H1 (cell line): ENCODE measurements at regions not wholly inside any gene's neighbourhood (a gene's known extent, or its start where the extent isn't known, plus 50 kb on each side); places are given as distances from the start of the nearest gene placed in this dataset.

Source experiments
- CTCF ChIA-PET: fragments of 300-600 bp; sonication (Branson Sonifier 250); formaldehyde crosslinking; loops from one replicate; lab custom pipeline; 2021; ENCODE audit not compliant: partially characterized antibody; lab: Charles Lee
- POLR2A ChIA-PET: fragments of 300-600 bp; sonication (Branson Sonifier 250); formaldehyde crosslinking; loops from one replicate; lab custom pipeline; 2021; ENCODE audit warnings: inconsistent platforms; ENCODE audit not compliant: partially characterized antibody; lab: Charles Lee
- DNase-seq, 2 experiments: peaks; one replicate each; pipeline versions ENCODE4 v3.0.0 to v3.0.0-alpha.2; 2010 to 2022; ENCODE audit warnings: low spot score in 2 of 2, low read depth in 1 of 2, mixed read lengths in 1 of 2
- FAIRE-seq: peaks from 2 replicates; lab custom pipeline; 2011; peaks lifted over from hg19 to GRCh38; lab: Jason Lieb, UNC
- H2AFZ ChIP-seq: 2 replicates; pipeline ENCODE4 v1.8.1; 2012; ENCODE audit warnings: low read length, inconsistent platforms
- H2AK5ac ChIP-seq: 2 replicates; pipeline ENCODE4 v1.6.1; 2013; ENCODE audit warnings: low read depth, low read length
- H2BK120ac ChIP-seq: replicated peaks from 2 replicates; pipeline ENCODE3; 2013; ENCODE audit warnings: low read depth, low read length, inconsistent platforms
- H2BK12ac ChIP-seq: 2 replicates; pipeline ENCODE4 v1.6.1; 2013; ENCODE audit warnings: low read depth, low read length
- H2BK15ac ChIP-seq: 2 replicates; pipeline ENCODE4 v1.6.1; 2013; ENCODE audit warnings: low read length
- H2BK20ac ChIP-seq: 2 replicates; pipeline ENCODE4 v1.6.1; 2013; ENCODE audit warnings: low read length
- H2BK5ac ChIP-seq: 2 replicates; pipeline ENCODE4 v1.6.1; 2013; ENCODE audit warnings: low read depth, low read length
- H3K14ac ChIP-seq: 2 replicates; pipeline ENCODE4 v1.6.1; 2013; ENCODE audit warnings: inconsistent platforms; ENCODE audit not compliant: insufficient read length
- H3K18ac ChIP-seq: 2 replicates; pipeline ENCODE4 v1.6.1; 2013; ENCODE audit warnings: low read length; ENCODE audit errors: extremely low read depth
- H3K23ac ChIP-seq: 2 replicates; pipeline ENCODE4 v1.6.1; 2013; ENCODE audit warnings: inconsistent platforms; ENCODE audit not compliant: insufficient read length
- H3K23me2 ChIP-seq: 2 replicates; pipeline ENCODE4 v1.6.1; 2013; ENCODE audit warnings: low read depth, low read length
- H3K27ac ChIP-seq: 2 replicates; pipeline ENCODE4 v1.6.1; 2011; ENCODE audit warnings: low read depth, low read length, inconsistent platforms
- H3K27me3 ChIP-seq, 4 experiments: replicated peaks in 1 of 4; 1 replicate in 1 of 4; 2 replicates in 3 of 4; pipeline versions ENCODE4 v1.6.1 to v1.8.1; 2011 to 2013; ENCODE audit warnings: low read length in 3 of 4, mild to moderate bottlenecking in 3 of 4, inconsistent platforms in 2 of 4, mixed read lengths in 2 of 4, moderate library complexity in 1 of 4; ENCODE audit not compliant: control insufficient read depth in 3 of 4, insufficient read depth in 3 of 4; ENCODE audit errors: extremely low read depth in 1 of 4
- H3K36me3 ChIP-seq, 4 experiments: 2 replicates each; pipeline versions ENCODE4 v1.6.1 to v1.8.1; 2011 to 2013; ENCODE audit warnings: mild to moderate bottlenecking in 4 of 4, low read length in 3 of 4, moderate library complexity in 2 of 4, control low read depth in 1 of 4, inconsistent platforms in 1 of 4; ENCODE audit not compliant: insufficient read depth in 4 of 4, control insufficient read depth in 2 of 4
- H3K4ac ChIP-seq: replicated peaks from 2 replicates; pipeline ENCODE3; 2013; ENCODE audit warnings: low read length, low read depth, mixed read lengths, inconsistent platforms; ENCODE audit not compliant: insufficient read length
- H3K4me1 ChIP-seq, 4 experiments: replicated peaks in 1 of 4; 1 replicate in 1 of 4; 2 replicates in 3 of 4; pipeline versions ENCODE4 v1.6.1 to v1.8.1; 2011 to 2013; ENCODE audit warnings: low read length in 3 of 4, inconsistent platforms in 2 of 4, mixed read lengths in 1 of 4; ENCODE audit not compliant: insufficient read depth in 4 of 4, control insufficient read depth in 3 of 4
- H3K4me2 ChIP-seq, 2 experiments: 2 replicates each; pipeline versions ENCODE4 v1.6.1 to v1.8.1; 2011 to 2013; ENCODE audit warnings: low read depth in 2 of 2, low read length in 2 of 2, control low read depth in 1 of 2, inconsistent platforms in 1 of 2, mild to moderate bottlenecking in 1 of 2; ENCODE audit not compliant: insufficient read depth in 1 of 2
- H3K4me3 ChIP-seq, 4 experiments: fragments of 200-600, 300-600 bp in 1 of 4; sonication (generic), shearing (Covaris generic), sonication (Bioruptor Twin) in 1 of 4; 2 replicates each; pipeline versions ENCODE4 v1.5.1 to v1.8.1; 2011 to 2016; ENCODE audit warnings: low read length in 4 of 4, low read depth in 3 of 4, control low read depth in 2 of 4, inconsistent platforms in 2 of 4, mild to moderate bottlenecking in 2 of 4, mixed read lengths in 1 of 4, moderate library complexity in 1 of 4; ENCODE audit not compliant: insufficient read depth in 2 of 4; ENCODE audit errors: extremely low read depth in 1 of 4
- H3K56ac ChIP-seq: replicated peaks from 2 replicates; pipeline ENCODE3; 2013; ENCODE audit warnings: low read depth, mild to moderate bottlenecking, mixed read lengths, low read length, inconsistent platforms; ENCODE audit not compliant: insufficient read length
- H3K79me1 ChIP-seq: 2 replicates; pipeline ENCODE4 v1.6.1; 2013; ENCODE audit warnings: low read depth, low read length, control low read depth
- H3K79me2 ChIP-seq, 2 experiments: 2 replicates each; pipeline versions ENCODE4 v1.6.1 to v1.8.1; 2012 to 2013; ENCODE audit warnings: low read length in 2 of 2, mild to moderate bottlenecking in 2 of 2, inconsistent platforms in 1 of 2; ENCODE audit not compliant: insufficient read depth in 2 of 2, control insufficient read depth in 1 of 2
- H3K9ac ChIP-seq, 4 experiments: replicated peaks in 1 of 4; 1 replicate in 1 of 4; 2 replicates in 3 of 4; pipeline versions ENCODE4 v1.6.1 to v1.8.1; 2011 to 2013; ENCODE audit warnings: low read depth in 3 of 4, low read length in 3 of 4, control low read depth in 2 of 4, mild to moderate bottlenecking in 2 of 4, moderate library complexity in 2 of 4, inconsistent platforms in 1 of 4; ENCODE audit errors: extremely low read depth in 1 of 4
- H3K9me3 ChIP-seq, 2 experiments: 2 replicates each; pipeline versions ENCODE4 v1.6.1 to v1.8.1; 2012 to 2013; ENCODE audit warnings: mild to moderate bottlenecking in 2 of 2, moderate library complexity in 2 of 2, control low read depth in 1 of 2, inconsistent platforms in 1 of 2, low read depth in 1 of 2, low read length in 1 of 2, mixed read lengths in 1 of 2; ENCODE audit not compliant: insufficient read depth in 2 of 2
- H4K20me1 ChIP-seq, 2 experiments: replicated peaks in 1 of 2; 2 replicates each; pipeline versions ENCODE3 to v1.8.1; 2011 to 2013; ENCODE audit warnings: inconsistent platforms in 2 of 2, low read length in 2 of 2, mild to moderate bottlenecking in 1 of 2; ENCODE audit not compliant: insufficient read depth in 2 of 2, control insufficient read depth in 1 of 2
- H4K5ac ChIP-seq: 2 replicates; pipeline ENCODE4 v1.6.1; 2013; ENCODE audit warnings: low read length, low read depth, mixed read lengths, inconsistent platforms; ENCODE audit not compliant: insufficient read length
- H4K8ac ChIP-seq: 2 replicates; pipeline ENCODE4 v1.8.0; 2013; ENCODE audit warnings: mild to moderate bottlenecking, moderate library complexity, low read length, inconsistent platforms; ENCODE audit not compliant: insufficient read depth; ENCODE audit errors: extremely low read depth
- H4K91ac ChIP-seq: replicated peaks from 2 replicates; pipeline ENCODE3; 2013; ENCODE audit warnings: low read length, mixed read lengths, inconsistent platforms; ENCODE audit not compliant: insufficient read length
- ASH2L ChIP-seq: fragments of 200-600, 300-600 bp; sonication (generic); IDR thresholded peaks from one replicate; pipeline ENCODE4 v1.7.1; 2017; ENCODE audit warnings: low read length
- CTCF ChIP-seq, 3 experiments: IDR thresholded peaks; 1 replicate in 2 of 3; 2 replicates in 1 of 3; pipeline versions ENCODE4 v1.5.1 to v1.6.1; 2011; ENCODE audit warnings: low read length in 3 of 3, mild to moderate bottlenecking in 3 of 3, inconsistent platforms in 2 of 3, low read depth in 1 of 3, moderate library complexity in 1 of 3; ENCODE audit not compliant: insufficient read depth in 1 of 3; ENCODE audit errors: control extremely low read depth in 1 of 3
- EZH2 ChIP-seq: fragments of 200-600 bp; sonication (generic); IDR thresholded peaks from 2 replicates; pipeline ENCODE4 v1.7.1; 2012; ENCODE audit warnings: low read depth, mild to moderate bottlenecking, moderate library complexity, low read length, inconsistent platforms; ENCODE audit not compliant: severe bottlenecking
- HDAC2 ChIP-seq, 2 experiments: fragments of 300-600 bp in 1 of 2; sonication (generic) in 1 of 2; IDR thresholded peaks; 2 replicates each; pipeline ENCODE4 v1.6.1; 2011 to 2012; ENCODE audit warnings: low read depth in 2 of 2, low read length in 2 of 2, mild to moderate bottlenecking in 2 of 2, moderate library complexity in 2 of 2, borderline replicate concordance in 1 of 2, inconsistent platforms in 1 of 2
- NANOG ChIP-seq: IDR thresholded peaks from 2 replicates; pipeline ENCODE4 v1.6.1; 2011; ENCODE audit warnings: low read length, low read depth, mild to moderate bottlenecking, inconsistent platforms; ENCODE audit not compliant: insufficient read depth, poor library complexity, severe bottlenecking
- RFX5 ChIP-seq: IDR thresholded peaks from 2 replicates; pipeline ENCODE4 v1.6.1; 2011; ENCODE audit warnings: low read depth, low read length, improper control_type of control experiment, borderline replicate concordance
- RXRA ChIP-seq: IDR thresholded peaks from 2 replicates; pipeline ENCODE4 v1.6.1; 2011; ENCODE audit warnings: low read depth, mild to moderate bottlenecking, low read length, moderate library complexity; ENCODE audit not compliant: insufficient read depth
- SAP30 ChIP-seq: fragments of 300-600 bp; sonication (generic); IDR thresholded peaks from 2 replicates; pipeline ENCODE4 v1.7.1; 2012; ENCODE audit warnings: low read length, moderate library complexity, mild to moderate bottlenecking, inconsistent platforms; ENCODE audit not compliant: insufficient read depth, insufficient replicate concordance
- SRF ChIP-seq: IDR thresholded peaks from 2 replicates; pipeline ENCODE4 v1.6.1; 2011; ENCODE audit warnings: mild to moderate bottlenecking, low read depth, low read length, moderate library complexity
- TEAD4 ChIP-seq: IDR thresholded peaks from 2 replicates; pipeline ENCODE4 v1.6.1; 2012; ENCODE audit warnings: low read depth, low read length, inconsistent platforms, mixed read lengths
- WGBS, 2 experiments: shearing (Covaris generic) in 1 of 2; methylation state at CpG; one replicate each; pipeline versions ENCODE4 v1.1.6 to v1.1.7; 2013 to 2015; ENCODE audit warnings: low lambda C conversion rate in 2 of 2, mixed read lengths in 2 of 2, inconsistent platforms in 1 of 2, low coverage in 1 of 2, missing lambda C conversion rate in 1 of 2; ENCODE audit not compliant: insufficient replicate concordance in 2 of 2, insufficient coverage in 1 of 2, insufficient read length in 1 of 2; ENCODE audit errors: extremely low coverage in 1 of 2, missing lambda C conversion rate in 1 of 2; 5-methylcytosine and 5-hydroxymethylcytosine counted together

GRCh38 chr10:29033311-29033940, 255.4 kb upstream of the LYZL1 start:
- H3K23ac ChIP-seq, result no peak overlapping the region
- H3K27ac ChIP-seq, result no peak overlapping the region
- no peak overlapping the region for H4K5ac ChIP-seq
- no peak overlapping the region for H4K91ac ChIP-seq
- H3K4me3 ChIP-seq, result no peak overlapping the region
- no peak overlapping the region for H3K4me2 ChIP-seq
- H3K4ac ChIP-seq, result no peak overlapping the region
- H4K8ac ChIP-seq, result no peak overlapping the region
- no peak overlapping the region for H2AK5ac ChIP-seq
- H3K14ac ChIP-seq, result no peak overlapping the region
- no peaks in the 10 kb centered on the region for H3K79me1 ChIP-seq
- H2BK5ac ChIP-seq, result no peak overlapping the region
- H3K56ac ChIP-seq, result no peak overlapping the region
- H4K20me1 ChIP-seq, result no peaks in the 10 kb centered on the region
- H3K4me1 ChIP-seq, result no peaks in the 10 kb centered on the region
- H3K9me3 ChIP-seq, result no peaks in the 10 kb centered on the region
- FAIRE-seq (no peak), DNase-seq (no peak)
- H2AFZ ChIP-seq, result 0 out of 2 replicates have a peak overlapping the region, but pooled peaks have one; percentile 23
- no peak overlapping the region for H3K9ac ChIP-seq
- 82% methylated on average over 6 of the region's 6 CpGs; no CpG with 5 or more reads in 1 of the 2 experiments for WGBS, 2 experiments
- H2BK120ac ChIP-seq, result no peak overlapping the region
- no peaks in the 10 kb centered on the region for H3K36me3 ChIP-seq
- no peaks in the 10 kb centered on the region for H3K23me2 ChIP-seq
- no peak overlapping the region for H3K18ac ChIP-seq
- CTCF ChIA-PET, result interaction anchor here (0.6 to 1.5 kb wide), 6 partner anchors 9 to 359 kb away, joined by 3 to 5 read pairs (median 3); no protein-coding TSS in a partner anchor
- H2BK20ac ChIP-seq, result no peak overlapping the region
- H3K27me3 ChIP-seq, result no peaks in the 10 kb centered on the region
- no peaks in the 10 kb centered on the region for H3K79me2 ChIP-seq
- H2BK15ac ChIP-seq, result no peak overlapping the region
- 0 out of 2 replicates have a peak overlapping the region, but pooled peaks have one; percentile 19 for H2BK12ac ChIP-seq
- POLR2A ChIA-PET, result no interaction called here
- TF ChIP-seq ASH2L (no peak), RXRA (no peak), NANOG (no peak), RFX5 (no peak), SAP30 (no peak), TEAD4 (no peak), SRF (no peak), EZH2 (no peak), HDAC2 (IDR thresholded peaks at IDR 0.05; ENCODE audit: borderline replicate concordance in 1 of 2, low read depth in 2 of 2, low read length in 2 of 2) (no peak), CTCF (IDR thresholded peaks at IDR 0.05; ENCODE audit: control extremely low read depth in 1 of 3, insufficient read depth in 1 of 3, low read depth in 1 of 3, low read length in 3 of 3) (no peak)
